Neuronal stem cell (in vitro differentiated cells): ENCODE measurements at regions not wholly inside any gene's neighbourhood (a gene's known extent, or its start where the extent isn't known, plus 50 kb on each side); places are given as distances from the start of the nearest gene placed in this dataset.

ENCODE experiments used
- DNase-seq: peaks from one replicate; pipeline ENCODE4 v3.0.0-alpha.2; 2013; ENCODE audit warnings: low spot score
- H2AFZ ChIP-seq: one replicate; pipeline ENCODE4 v1.6.1; 2013; ENCODE audit warnings: mild to moderate bottlenecking, low read length, inconsistent platforms
- H2AK5ac ChIP-seq: 2 replicates; pipeline ENCODE4 v1.6.1; 2013; ENCODE audit warnings: low read depth, mild to moderate bottlenecking, inconsistent platforms, low read length, moderate library complexity, mixed read lengths
- H2BK120ac ChIP-seq: 2 replicates; pipeline ENCODE4 v1.6.1; 2013; ENCODE audit warnings: low read depth, mild to moderate bottlenecking, inconsistent platforms, low read length, moderate library complexity, mixed read lengths
- H2BK12ac ChIP-seq: one replicate; pipeline ENCODE4 v1.6.1; 2013; ENCODE audit warnings: low read length, inconsistent platforms
- H2BK15ac ChIP-seq: 2 replicates; pipeline ENCODE4 v1.6.1; 2013; ENCODE audit warnings: mild to moderate bottlenecking, low read length, inconsistent platforms, mixed read lengths
- H2BK5ac ChIP-seq: one replicate; pipeline ENCODE4 v1.6.1; 2013; ENCODE audit warnings: inconsistent platforms, mild to moderate bottlenecking, low read length, moderate library complexity
- H3K14ac ChIP-seq: one replicate; pipeline ENCODE4 v1.6.1; 2013; ENCODE audit warnings: low read length, inconsistent platforms
- H3K18ac ChIP-seq: 2 replicates; pipeline ENCODE4 v1.6.1; 2013; ENCODE audit warnings: low read length, inconsistent platforms
- H3K23ac ChIP-seq: 2 replicates; pipeline ENCODE4 v1.6.1; 2013; ENCODE audit warnings: low read depth, mild to moderate bottlenecking, mixed read lengths, low read length, inconsistent platforms; ENCODE audit not compliant: poor library complexity
- H3K27ac ChIP-seq: replicated peaks from 3 replicates; pipeline ENCODE4 v1.5.1; 2013; ENCODE audit warnings: low read length, inconsistent platforms
- H3K27me3 ChIP-seq, 3 experiments: 2 replicates each; pipeline ENCODE4 v1.6.1; 2013; ENCODE audit warnings: low read length in 3 of 3, mild to moderate bottlenecking in 2 of 3, inconsistent platforms in 1 of 3, low read depth in 1 of 3, mixed read lengths in 1 of 3, moderate library complexity in 1 of 3; ENCODE audit not compliant: control insufficient read depth in 3 of 3, insufficient read depth in 3 of 3
- H3K36me3 ChIP-seq, 2 donors: replicated peaks in 1 of 2; 2 replicates each; pipeline ENCODE4 v1.6.1; 2013; ENCODE audit warnings: low read length in 2 of 2; ENCODE audit not compliant: control insufficient read depth in 2 of 2, insufficient read depth in 2 of 2
- H3K4ac ChIP-seq: 2 replicates; pipeline ENCODE4 v1.6.1; 2013; ENCODE audit warnings: inconsistent platforms, mild to moderate bottlenecking, low read length, moderate library complexity
- H3K4me1 ChIP-seq, 2 donors: 1 replicate in 1 of 2; 2 replicates in 1 of 2; pipeline ENCODE4 v1.6.1; 2013; ENCODE audit warnings: low read length in 2 of 2, low read depth in 1 of 2; ENCODE audit not compliant: control insufficient read depth in 2 of 2, insufficient read depth in 1 of 2
- H3K4me2 ChIP-seq: one replicate; pipeline ENCODE4 v1.6.1; 2013; ENCODE audit warnings: mild to moderate bottlenecking, low read length, inconsistent platforms; ENCODE audit not compliant: insufficient read depth, poor library complexity, severe bottlenecking
- H3K4me3 ChIP-seq, 2 donors: 2 replicates each; pipeline ENCODE4 v1.5.1; 2013; ENCODE audit warnings: low read length in 2 of 2, mild to moderate bottlenecking in 2 of 2, inconsistent platforms in 1 of 2, moderate library complexity in 1 of 2
- H3K79me1 ChIP-seq: one replicate; pipeline ENCODE4 v1.6.1; 2013; ENCODE audit warnings: low read depth, mild to moderate bottlenecking, inconsistent platforms, low read length, moderate library complexity
- H3K9ac ChIP-seq: one replicate; pipeline ENCODE4 v1.6.1; 2013; ENCODE audit warnings: mild to moderate bottlenecking, low read depth, low read length, inconsistent platforms; ENCODE audit not compliant: poor library complexity
- H3K9me3 ChIP-seq, 2 donors: replicated peaks in 1 of 2; 2 replicates each; pipeline versions ENCODE3 to v1.6.1; 2013; ENCODE audit warnings: low read length in 2 of 2, mild to moderate bottlenecking in 2 of 2, inconsistent platforms in 1 of 2, low read depth in 1 of 2, mixed read lengths in 1 of 2, moderate library complexity in 1 of 2; ENCODE audit not compliant: control insufficient read depth in 2 of 2, insufficient read depth in 1 of 2
- H4K8ac ChIP-seq: one replicate; pipeline ENCODE4 v1.6.1; 2013; ENCODE audit warnings: low read depth, mild to moderate bottlenecking, inconsistent platforms, low read length, moderate library complexity
- H4K91ac ChIP-seq: one replicate; pipeline ENCODE4 v1.6.1; 2013; ENCODE audit warnings: low read length, low read depth, mild to moderate bottlenecking, inconsistent platforms; ENCODE audit not compliant: poor library complexity
- WGBS, 2 donors: extraction: QIAGEN DNeasy Blood & Tissue Kit; methylation state at CpG; one replicate each; pipeline ENCODE4 v1.1.7; 2013; ENCODE audit warnings: missing lambda C conversion rate in 2 of 2, mixed read lengths in 1 of 2; ENCODE audit not compliant: insufficient read length in 2 of 2, insufficient replicate concordance in 1 of 2; ENCODE audit errors: extremely low coverage in 2 of 2; 5-methylcytosine and 5-hydroxymethylcytosine counted together

DNA sequence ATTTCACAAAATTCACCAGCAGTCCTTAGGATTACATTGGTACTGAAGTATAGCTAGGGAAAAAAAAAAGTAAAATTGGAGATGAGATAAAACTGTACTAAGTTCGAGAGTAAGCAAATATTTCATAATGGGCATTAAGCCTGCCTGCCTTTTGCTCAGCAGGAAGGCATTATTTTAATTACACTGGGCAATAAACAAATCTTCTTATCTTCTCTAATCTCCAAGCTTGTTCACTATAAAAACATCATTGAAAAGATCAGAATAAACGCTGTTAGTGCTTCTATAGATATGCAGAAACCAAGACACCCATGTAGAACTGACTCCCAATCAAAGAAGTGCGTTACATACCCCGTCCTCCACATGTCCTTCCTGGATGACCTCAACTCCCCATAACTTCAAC is 174.2 kb upstream of the CHODL start:
- Histone ChIP-seq H3K4me2 (no peak overlapping the region), H3K14ac (no peak overlapping the region), H3K79me1 (no peaks in the 10 kb centered on the region), H2AFZ (no peak overlapping the region), H4K8ac (no peak overlapping the region), H2BK15ac (no peak overlapping the region), H3K9me3 (no peaks in the 10 kb centered on the region), H3K27me3 (no peaks in the 10 kb centered on the region), H4K91ac (no peak overlapping the region), H2BK12ac (no peak overlapping the region), H3K4me1 (no peaks in the 10 kb centered on the region), H3K18ac (no peak overlapping the region), H2BK120ac (no peak overlapping the region), H3K23ac (no peak overlapping the region), H3K4me3 (no peak overlapping the region), H2BK5ac (no peak overlapping the region), H3K36me3 (no peaks in the 10 kb centered on the region), H3K4ac (no peak overlapping the region), H3K9ac (no peak overlapping the region), H2AK5ac (no peak overlapping the region), H3K27ac (no peak overlapping the region)
- no peak for DNase-seq
- no CpG with 5 or more reads among the region's 4 CpGs for WGBS, 2 donors

DNA sequence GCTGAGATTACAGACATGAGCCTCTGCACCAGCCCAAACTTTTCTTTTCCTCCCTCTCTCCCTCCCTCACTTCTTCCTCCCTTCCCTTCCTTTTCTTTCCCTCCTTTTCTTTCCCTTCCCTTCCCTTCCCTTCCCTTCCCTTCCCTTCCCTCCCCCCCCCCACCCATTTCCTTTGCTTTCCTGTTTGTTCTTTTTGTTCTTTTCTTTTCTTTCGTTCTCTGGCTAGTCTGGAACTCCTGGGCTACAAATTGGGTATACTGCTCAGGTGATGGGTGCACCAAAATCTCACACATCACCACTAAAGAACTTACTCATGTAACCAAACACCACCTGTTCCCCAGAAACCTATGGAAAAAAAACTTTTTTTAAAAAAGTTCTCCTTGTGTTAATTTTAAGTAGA is 174.8 kb upstream of the CHODL start:
- Histone ChIP-seq H3K23ac (no peak overlapping the region), H2AK5ac (no peak overlapping the region), H3K27ac (no peak overlapping the region), H3K27me3 (no peaks in the 10 kb centered on the region), H2BK15ac (no peak overlapping the region), H2BK120ac (no peak overlapping the region), H3K9ac (no peak overlapping the region), H3K18ac (no peak overlapping the region), H3K4me2 (no peak overlapping the region), H2BK12ac (no peak overlapping the region), H3K14ac (no peak overlapping the region), H3K4me3 (no peak overlapping the region), H3K36me3 (no peaks in the 10 kb centered on the region), H4K8ac (no peak overlapping the region), H3K4me1 (no peaks in the 10 kb centered on the region), H3K79me1 (no peaks in the 10 kb centered on the region), H3K4ac (no peak overlapping the region), H2AFZ (no peak overlapping the region), H3K9me3 (no peaks in the 10 kb centered on the region), H4K91ac (no peak overlapping the region), H2BK5ac (no peak overlapping the region)
- no peak for DNase-seq
- no CpG with 5 or more reads among the region's 1 CpG for WGBS, 2 donors

DNA sequence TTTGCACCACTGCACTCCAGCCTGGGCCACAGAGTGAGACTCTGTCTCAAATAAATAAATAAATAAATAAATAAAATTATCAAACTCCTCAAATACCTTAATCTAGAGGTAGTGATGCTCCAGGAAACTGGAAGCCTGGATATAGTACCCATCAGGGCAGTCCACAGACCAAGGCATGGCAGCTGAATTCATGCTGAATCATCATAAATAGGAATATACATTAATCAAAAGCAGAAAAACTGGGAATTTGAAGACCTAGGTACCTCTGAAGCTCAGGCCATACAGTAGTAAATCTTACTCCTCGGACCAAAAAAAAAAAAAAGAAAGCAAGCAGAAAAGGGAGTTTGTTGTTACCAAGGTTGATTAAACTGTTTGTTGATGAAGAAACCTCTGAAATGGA is 184.2 kb upstream of the CHODL start:
- no peak overlapping the region for H3K23ac ChIP-seq
- H3K27ac ChIP-seq, result no peak overlapping the region
- no peak for DNase-seq
- no peak overlapping the region for H2BK120ac ChIP-seq
- no peak overlapping the region for H3K4ac ChIP-seq
- H2AK5ac ChIP-seq, result no peak overlapping the region
- no peak overlapping the region for H2AFZ ChIP-seq
- no peak overlapping the region for H2BK5ac ChIP-seq
- H2BK12ac ChIP-seq, result no peak overlapping the region
- no peak overlapping the region for H3K9ac ChIP-seq
- no peaks in the 10 kb centered on the region for H3K9me3 ChIP-seq
- H3K79me1 ChIP-seq, result no peaks in the 10 kb centered on the region
- no peak overlapping the region for H3K4me2 ChIP-seq
- H4K8ac ChIP-seq, result no peak overlapping the region
- H3K27me3 ChIP-seq, result no peaks in the 10 kb centered on the region
- no peak overlapping the region for H3K14ac ChIP-seq
- H3K18ac ChIP-seq, result no peak overlapping the region
- peaks cover 0 to 3% of the 10 kb centered on the region in 2 donors for H3K4me1 ChIP-seq
- WGBS, 2 donors, result no CpG with 5 or more reads among the region's 1 CpG
- H3K4me3 ChIP-seq, result no peak overlapping the region
- no peak overlapping the region for H4K91ac ChIP-seq
- H2BK15ac ChIP-seq, result no peak overlapping the region
- H3K36me3 ChIP-seq, result no peaks in the 10 kb centered on the region

DNA sequence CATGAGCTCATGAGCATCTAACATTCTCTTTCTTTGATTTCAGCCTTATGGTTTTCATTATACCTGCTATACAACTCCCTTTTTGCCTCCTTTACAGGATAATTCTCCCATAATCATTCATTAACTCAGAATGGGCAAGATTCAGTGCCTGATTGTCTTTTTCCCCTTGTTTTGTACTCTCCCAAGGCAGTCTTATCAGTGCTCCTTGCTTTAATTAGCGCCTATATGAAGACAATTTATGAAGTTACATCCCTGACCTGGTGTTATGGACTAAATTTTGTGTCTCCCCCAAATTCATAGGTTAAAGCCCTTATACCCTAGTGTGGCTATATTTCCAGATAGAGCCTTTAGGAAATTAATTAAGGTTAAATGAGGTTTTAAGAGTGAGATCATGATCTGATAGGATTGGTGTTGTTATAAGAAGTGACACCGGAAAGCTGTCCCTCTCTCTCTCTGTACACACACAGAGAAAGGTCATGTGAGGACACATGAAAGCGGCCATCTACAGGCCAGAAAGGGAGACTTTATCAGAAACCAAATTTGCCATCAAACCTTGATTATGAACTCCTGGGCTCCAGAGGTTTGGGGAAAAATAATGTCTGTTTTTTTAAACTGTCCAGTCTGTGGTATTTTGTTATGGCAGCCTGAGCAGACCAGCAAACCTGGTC is 185.8 kb upstream of the CHODL start:
- WGBS, 2 donors, result 100% methylated on average over 1 of the region's 3 CpGs; no CpG with 5 or more reads in 1 of the 2 donors
- Histone ChIP-seq H2BK12ac (no peak overlapping the region), H3K23ac (no peak overlapping the region), H3K36me3 (no peaks in the 10 kb centered on the region), H2AK5ac (no peak overlapping the region), H3K9ac (no peak overlapping the region), H2BK15ac (no peak overlapping the region), H2BK5ac (no peak overlapping the region), H3K27ac (no peak overlapping the region), H3K4me3 (no peak overlapping the region), H3K4me1 (peaks cover 0 to 3% of the 10 kb centered on the region in 2 donors), H3K27me3 (no peaks in the 10 kb centered on the region), H4K91ac (no peak overlapping the region), H3K4ac (no peak overlapping the region), H3K4me2 (no peak overlapping the region), H3K14ac (no peak overlapping the region), H3K18ac (no peak overlapping the region), H2AFZ (no peak overlapping the region), H3K9me3 (no peaks in the 10 kb centered on the region), H2BK120ac (no peak overlapping the region), H4K8ac (no peak overlapping the region), H3K79me1 (no peaks in the 10 kb centered on the region)
- DNase-seq, result no peak
